Thyroid gland (tissue), 4 donors: ENCODE measurements at regions not wholly inside any gene's neighbourhood (a gene's known extent, or its start where the extent isn't known, plus 50 kb on each side); places are given as distances from the start of the nearest gene placed in this dataset.
"Not testable (repeated sequence)": the region's sequence is repeated elsewhere in the genome, so short reads cannot be mapped to it uniquely, and the experiment has no call there.

Experiments used
- POLR2A ChIP-seq, 2 donors: fragments of 450-650 bp; IDR thresholded peaks; one replicate each; pipeline ENCODE4 v1.6.1; 2017; ENCODE audit warnings: antibody characterized with exemption in 2 of 2, mild to moderate bottlenecking in 2 of 2, moderate library complexity in 1 of 2
- TF ChIP-seq, protein P1 (sequence below), 6 experiments: fragments of 200-600 bp in 3 of 6; fragments of 450-650 bp in 3 of 6; sonication (generic) in 3 of 6; IDR thresholded peaks; one replicate each; pipeline ENCODE4 v1.5.1; 2016 to 2019; ENCODE audit warnings: antibody characterized with exemption in 6 of 6, mild to moderate bottlenecking in 2 of 6, inconsistent platforms in 1 of 6, moderate library complexity in 1 of 6

DNA sequence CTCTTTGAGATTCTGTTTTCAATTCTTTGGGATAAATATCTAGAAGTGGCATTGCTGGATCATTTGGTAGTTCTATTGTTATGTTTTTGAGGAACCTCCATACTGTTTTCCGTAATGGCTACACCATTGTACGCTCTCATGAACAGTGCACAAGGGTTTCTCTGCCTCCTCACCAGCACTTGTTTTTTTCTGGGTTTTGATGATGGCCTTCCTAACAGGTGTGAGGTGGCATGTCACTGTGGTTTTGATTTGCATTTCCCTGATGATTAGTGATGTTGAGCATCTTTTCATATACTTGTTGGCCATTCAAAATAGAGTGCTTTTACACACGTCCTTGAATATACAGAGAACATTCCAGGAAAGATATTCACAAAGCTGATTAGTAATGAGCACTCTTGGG, 86.8 kb upstream of the ADORA2B start:
- TF ChIP-seq, protein P1, sequence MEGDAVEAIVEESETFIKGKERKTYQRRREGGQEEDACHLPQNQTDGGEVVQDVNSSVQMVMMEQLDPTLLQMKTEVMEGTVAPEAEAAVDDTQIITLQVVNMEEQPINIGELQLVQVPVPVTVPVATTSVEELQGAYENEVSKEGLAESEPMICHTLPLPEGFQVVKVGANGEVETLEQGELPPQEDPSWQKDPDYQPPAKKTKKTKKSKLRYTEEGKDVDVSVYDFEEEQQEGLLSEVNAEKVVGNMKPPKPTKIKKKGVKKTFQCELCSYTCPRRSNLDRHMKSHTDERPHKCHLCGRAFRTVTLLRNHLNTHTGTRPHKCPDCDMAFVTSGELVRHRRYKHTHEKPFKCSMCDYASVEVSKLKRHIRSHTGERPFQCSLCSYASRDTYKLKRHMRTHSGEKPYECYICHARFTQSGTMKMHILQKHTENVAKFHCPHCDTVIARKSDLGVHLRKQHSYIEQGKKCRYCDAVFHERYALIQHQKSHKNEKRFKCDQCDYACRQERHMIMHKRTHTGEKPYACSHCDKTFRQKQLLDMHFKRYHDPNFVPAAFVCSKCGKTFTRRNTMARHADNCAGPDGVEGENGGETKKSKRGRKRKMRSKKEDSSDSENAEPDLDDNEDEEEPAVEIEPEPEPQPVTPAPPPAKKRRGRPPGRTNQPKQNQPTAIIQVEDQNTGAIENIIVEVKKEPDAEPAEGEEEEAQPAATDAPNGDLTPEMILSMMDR (IDR thresholded peaks at IDR 0.05), result not testable (repeated sequence)
- not testable (repeated sequence) for TF ChIP-seq POLR2A (IDR thresholded peaks at IDR 0.05)
